ENCODE measurements at regions not wholly inside any gene's neighbourhood (a gene's known extent, or its start where the extent isn't known, plus 50 kb on each side); places are given as distances from the start of the nearest gene placed in this dataset.
"Not testable (repeated sequence)": the region's sequence is repeated elsewhere in the genome, so short reads cannot be mapped to it uniquely, and the experiment has no call there.

DNA sequence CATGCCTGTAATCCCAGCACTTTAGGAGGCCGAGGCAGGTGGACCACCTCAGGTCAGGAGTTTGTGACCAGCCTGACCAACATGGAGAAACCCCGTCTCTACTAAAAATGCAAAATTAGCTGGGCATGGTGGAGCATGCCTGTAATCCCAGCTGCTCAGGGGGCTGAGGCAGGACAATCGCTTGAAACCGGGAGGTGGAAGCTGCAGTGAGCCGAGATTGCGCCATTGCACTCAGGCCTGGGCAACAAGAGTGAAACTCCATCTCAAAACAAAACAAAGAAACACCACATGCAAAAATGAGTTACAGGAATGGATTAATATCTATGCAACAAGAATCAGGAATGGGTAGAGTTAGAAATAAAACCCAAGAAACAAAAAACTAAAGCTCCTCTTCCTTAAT, 462.3 kb upstream of the POM121L12 start:
- TF ChIP-seq, protein P1, sequence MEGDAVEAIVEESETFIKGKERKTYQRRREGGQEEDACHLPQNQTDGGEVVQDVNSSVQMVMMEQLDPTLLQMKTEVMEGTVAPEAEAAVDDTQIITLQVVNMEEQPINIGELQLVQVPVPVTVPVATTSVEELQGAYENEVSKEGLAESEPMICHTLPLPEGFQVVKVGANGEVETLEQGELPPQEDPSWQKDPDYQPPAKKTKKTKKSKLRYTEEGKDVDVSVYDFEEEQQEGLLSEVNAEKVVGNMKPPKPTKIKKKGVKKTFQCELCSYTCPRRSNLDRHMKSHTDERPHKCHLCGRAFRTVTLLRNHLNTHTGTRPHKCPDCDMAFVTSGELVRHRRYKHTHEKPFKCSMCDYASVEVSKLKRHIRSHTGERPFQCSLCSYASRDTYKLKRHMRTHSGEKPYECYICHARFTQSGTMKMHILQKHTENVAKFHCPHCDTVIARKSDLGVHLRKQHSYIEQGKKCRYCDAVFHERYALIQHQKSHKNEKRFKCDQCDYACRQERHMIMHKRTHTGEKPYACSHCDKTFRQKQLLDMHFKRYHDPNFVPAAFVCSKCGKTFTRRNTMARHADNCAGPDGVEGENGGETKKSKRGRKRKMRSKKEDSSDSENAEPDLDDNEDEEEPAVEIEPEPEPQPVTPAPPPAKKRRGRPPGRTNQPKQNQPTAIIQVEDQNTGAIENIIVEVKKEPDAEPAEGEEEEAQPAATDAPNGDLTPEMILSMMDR (IDR thresholded peaks at IDR 0.05; ENCODE audit: control extremely low read depth in 1 of 3, insufficient read depth in 1 of 3, low read depth in 1 of 3, low read length in 3 of 3), result not testable (repeated sequence)
- not testable (repeated sequence) for TF ChIP-seq PHF8 (conservative IDR thresholded peaks at IDR 0.05; ENCODE audit: low read depth, low read length); POLR2A (IDR thresholded peaks at IDR 0.05; ENCODE audit: control extremely low read depth in 1 of 2, low read depth in 2 of 2, low read length in 2 of 2); BRCA1 (IDR thresholded peaks at IDR 0.05; ENCODE audit: low read depth, low read length); CEBPB (IDR thresholded peaks at IDR 0.05; ENCODE audit: low read depth, low read length); ASH2L (IDR thresholded peaks at IDR 0.05; ENCODE audit: low read length); SIX5 (IDR thresholded peaks at IDR 0.05; ENCODE audit: low read depth, low read length)

Data from H1 (cell line).